GM10248 (cell line): ENCODE measurements at regions not wholly inside any gene's neighbourhood (a gene's known extent, or its start where the extent isn't known, plus 50 kb on each side); places are given as distances from the start of the nearest gene placed in this dataset.

Experiments used
- CTCF ChIA-PET: fragments of 300-600 bp; sonication (Branson Sonifier 250); formaldehyde crosslinking; extraction: SDS; loops from one replicate; lab custom pipeline; 2021; ENCODE audit warnings: antibody characterized with exemption; lab: Yijun Ruan, JAX
- POLR2A ChIA-PET: fragments of 350-650 bp; sonication (Branson Sonifier 250); formaldehyde crosslinking; extraction: SDS; loops from one replicate; lab custom pipeline; 2020; ENCODE audit warnings: antibody characterized with exemption; lab: Yijun Ruan, JAX
- DNase-seq: peaks from one replicate; pipeline ENCODE4 v3.0.0; 2012; ENCODE audit errors: extremely low spot score
- CTCF ChIP-seq: IDR thresholded peaks from 2 replicates; pipeline ENCODE4 v1.5.1; 2012; ENCODE audit warnings: mild to moderate bottlenecking, low read depth; ENCODE audit errors: extremely low read depth, missing control alignments, control extremely low read depth

GRCh38 chr7:18315241-18315640 is 180.3 kb upstream of the HDAC9 start:
- POLR2A ChIA-PET: no interaction called here
- no peak for TF ChIP-seq CTCF
- CTCF ChIA-PET: interaction anchor here (1.4 kb wide), 1 partner anchor 9 kb away, joined by 4 read pairs; no protein-coding TSS in a partner anchor
- no peak for DNase-seq

GRCh38 chr7:18317941-18318340 is 177.6 kb upstream of the HDAC9 start:
- TF ChIP-seq CTCF: no peak
- ChIA-PET POLR2A (no interaction called here), CTCF (interaction anchor here (1.4 kb wide), 1 partner anchor 255 kb away, joined by 4 read pairs; no protein-coding TSS in a partner anchor)
- DNase-seq: no peak

GRCh38 chr7:18320422-18320821 is 175.1 kb upstream of the HDAC9 start:
- CTCF ChIA-PET: interaction anchor here (1.0 to 2.4 kb wide), 10 partner anchors 10 to 550 kb away, joined by 3 to 8 read pairs (median 4); no protein-coding TSS in a partner anchor
- POLR2A ChIA-PET: no interaction called here
- no peak for DNase-seq
- no peak for TF ChIP-seq CTCF

GRCh38 chr7:18320971-18321567 is 174.5 kb upstream of the HDAC9 start:
- TF ChIP-seq CTCF: peak; percentile 24
- POLR2A ChIA-PET: no interaction called here
- DNase-seq: peak; percentile 32
- CTCF ChIA-PET: interaction anchor here (0.6 to 3.0 kb wide), 22 partner anchors 9 to 1371 kb away, joined by 3 to 26 read pairs (median 3); no protein-coding TSS in a partner anchor

GRCh38 chr7:18330548-18330947 is 165.0 kb upstream of the HDAC9 start:
- ChIA-PET POLR2A (no interaction called here), CTCF (interaction anchor here (1.1 kb wide), 1 partner anchor 10 kb away, joined by 3 read pairs; no protein-coding TSS in a partner anchor)
- no peak for TF ChIP-seq CTCF
- DNase-seq: no peak

GRCh38 chr7:18336626-18337025 is 158.9 kb upstream of the HDAC9 start:
- POLR2A ChIA-PET: no interaction called here
- no peak for DNase-seq
- TF ChIP-seq CTCF: no peak
- CTCF ChIA-PET: interaction anchor here (1.5 kb wide), 1 partner anchor 15 kb away, joined by 4 read pairs; no protein-coding TSS in a partner anchor
